H1 (cell line): ENCODE measurements at regions not wholly inside any gene's neighbourhood (a gene's known extent, or its start where the extent isn't known, plus 50 kb on each side); places are given as distances from the start of the nearest gene placed in this dataset.

Source experiments
- BCL11A ChIP-seq, 2 experiments: IDR thresholded peaks; one replicate each; pipeline ENCODE4 v1.6.1; 2011; ENCODE audit warnings: low read depth in 2 of 2, low read length in 2 of 2, mild to moderate bottlenecking in 2 of 2
- GTF2F1 ChIP-seq: IDR thresholded peaks from 2 replicates; pipeline ENCODE4 v1.6.1; 2012; ENCODE audit warnings: low read depth, low read length, improper control_type of control experiment, borderline replicate concordance
- HDAC6 ChIP-seq: IDR thresholded peaks from one replicate; pipeline ENCODE4 v1.7.1; 2012; ENCODE audit warnings: low read depth, mild to moderate bottlenecking, inconsistent platforms, low read length, moderate library complexity
- POLR2A ChIP-seq, 2 experiments: IDR thresholded peaks; 1 replicate in 1 of 2; 2 replicates in 1 of 2; pipeline ENCODE4 v1.6.1; 2011; ENCODE audit warnings: low read depth in 2 of 2, low read length in 2 of 2, mild to moderate bottlenecking in 2 of 2; ENCODE audit errors: control extremely low read depth in 1 of 2
- TBP ChIP-seq: IDR thresholded peaks from 2 replicates; pipeline ENCODE4 v1.6.1; 2011; ENCODE audit warnings: low read depth, low read length, improper control_type of control experiment
- TF ChIP-seq, protein P1 (sequence below): IDR thresholded peaks from 2 replicates; pipeline ENCODE4 v1.6.1; 2011; ENCODE audit warnings: low read length, improper control_type of control experiment
- TF ChIP-seq, protein P2 (sequence below): IDR thresholded peaks from 2 replicates; pipeline ENCODE4 v1.6.1; 2012; ENCODE audit warnings: inconsistent platforms

DNA sequence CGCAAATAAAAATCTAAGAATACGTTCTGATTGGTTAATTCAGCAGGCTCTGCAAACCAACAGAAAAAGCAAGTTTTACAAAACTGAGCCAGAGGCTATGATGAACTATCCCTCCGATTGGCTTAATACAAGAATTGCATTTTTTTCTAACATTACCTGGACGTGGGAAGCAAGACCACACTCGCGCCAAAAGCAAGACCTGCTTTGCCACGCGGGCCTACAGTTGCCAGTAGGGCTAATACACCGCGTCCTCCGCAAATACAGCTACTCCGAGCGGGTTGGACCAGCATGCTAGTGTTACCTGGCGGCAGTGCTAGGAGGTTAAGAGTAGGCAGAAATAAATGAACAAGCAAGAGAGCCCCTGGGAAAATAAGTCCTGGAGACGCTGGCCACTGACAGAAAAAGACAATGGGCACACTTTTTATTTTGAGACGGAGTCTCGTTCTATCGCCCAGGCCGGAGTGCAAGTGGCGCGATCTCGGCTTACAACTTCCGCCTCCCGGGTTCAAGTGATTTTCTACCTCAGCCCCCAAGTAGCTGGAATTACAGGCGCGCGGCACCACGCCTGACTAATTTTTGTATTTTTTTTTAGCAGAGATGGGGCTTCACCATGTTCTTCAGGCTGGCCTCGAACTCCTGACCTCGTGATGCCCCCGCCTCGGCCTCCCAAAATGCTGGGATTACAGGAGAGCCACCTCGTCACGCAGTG is 131.9 kb upstream of the BTN3A2 start (continued):
- peak; percentile 66; the same call in 1 of the 2 replicates for TF ChIP-seq GTF2F1
- TF ChIP-seq HDAC6 = peak; percentile 11
- TF ChIP-seq, protein P1, sequence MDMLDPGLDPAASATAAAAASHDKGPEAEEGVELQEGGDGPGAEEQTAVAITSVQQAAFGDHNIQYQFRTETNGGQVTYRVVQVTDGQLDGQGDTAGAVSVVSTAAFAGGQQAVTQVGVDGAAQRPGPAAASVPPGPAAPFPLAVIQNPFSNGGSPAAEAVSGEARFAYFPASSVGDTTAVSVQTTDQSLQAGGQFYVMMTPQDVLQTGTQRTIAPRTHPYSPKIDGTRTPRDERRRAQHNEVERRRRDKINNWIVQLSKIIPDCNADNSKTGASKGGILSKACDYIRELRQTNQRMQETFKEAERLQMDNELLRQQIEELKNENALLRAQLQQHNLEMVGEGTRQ = peak; percentile 5; the same call in 1 of the 2 replicates
- no peak for TF ChIP-seq BCL11A (IDR thresholded peaks at IDR 0.05; ENCODE audit: low read depth in 2 of 2, low read length in 2 of 2)
- peak in 1 of 2 experiments; percentile 86; a peak in 2 of 3 replicates for TF ChIP-seq POLR2A (IDR thresholded peaks at IDR 0.05; ENCODE audit: control extremely low read depth in 1 of 2, low read depth in 2 of 2, low read length in 2 of 2)
- peak; percentile 54 for TF ChIP-seq TBP
- TF ChIP-seq, protein P2, sequence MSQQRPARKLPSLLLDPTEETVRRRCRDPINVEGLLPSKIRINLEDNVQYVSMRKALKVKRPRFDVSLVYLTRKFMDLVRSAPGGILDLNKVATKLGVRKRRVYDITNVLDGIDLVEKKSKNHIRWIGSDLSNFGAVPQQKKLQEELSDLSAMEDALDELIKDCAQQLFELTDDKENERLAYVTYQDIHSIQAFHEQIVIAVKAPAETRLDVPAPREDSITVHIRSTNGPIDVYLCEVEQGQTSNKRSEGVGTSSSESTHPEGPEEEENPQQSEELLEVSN = peak; percentile 15; the same call in 1 of the 2 replicates
